Umbilical cord (tissue), 1 donor: ENCODE measurements at regions not wholly inside any gene's neighbourhood (a gene's known extent, or its start where the extent isn't known, plus 50 kb on each side); places are given as distances from the start of the nearest gene placed in this dataset.

Experiments used
- DNase-seq: peaks from one replicate; pipeline ENCODE4 v3.0.0-alpha.2; 2015; ENCODE audit warnings: low spot score

- no peak for DNase-seq
These were observed 55.7 kb upstream of the OR5AN1 start for GRCh38 chr11:59302991-59303390.

- DNase-seq: no peak
These were observed 63.3 kb upstream of the OR5AN1 start for GRCh38 chr11:59295435-59295834.

- no peak for DNase-seq
These were observed 66.1 kb upstream of the OR5AN1 start for GRCh38 chr11:59292611-59293010.

GRCh38 chr11:59291228-59291627 is 67.5 kb upstream of the OR5AN1 start:
- DNase-seq: no peak

GRCh38 chr11:59289356-59290181 is 69.1 kb upstream of the OR5AN1 start:
- no peak for DNase-seq

GRCh38 chr11:59285716-59286260 is 72.9 kb upstream of the OR5AN1 start:
- no peak for DNase-seq

GRCh38 chr11:59284773-59285129 is 72.0 kb upstream of the MPEG1 start:
- DNase-seq: no peak

- DNase-seq: peak; percentile 49
These were observed 71.4 kb upstream of the MPEG1 start for GRCh38 chr11:59283825-59284772.

GRCh38 chr11:59283311-59283710 is 70.6 kb upstream of the MPEG1 start:
- no peak for DNase-seq

GRCh38 chr11:59281177-59281576 is 68.5 kb upstream of the MPEG1 start:
- DNase-seq: no peak

GRCh38 chr11:59273373-59273841 is 60.7 kb upstream of the MPEG1 start:
- no peak for DNase-seq

GRCh38 chr11:59272771-59273372 is 60.1 kb upstream of the MPEG1 start:
- DNase-seq: no peak

GRCh38 chr11:59271811-59272327 is 59.1 kb upstream of the MPEG1 start:
- DNase-seq: no peak

- DNase-seq: no peak
These were observed 58.6 kb upstream of the MPEG1 start for GRCh38 chr11:59271247-59271755.

- DNase-seq: no peak
These were observed 55.2 kb upstream of the MPEG1 start for GRCh38 chr11:59267736-59268475.

GRCh38 chr11:59267196-59267595 is 54.5 kb upstream of the MPEG1 start:
- DNase-seq: no peak

- DNase-seq: no peak
These were observed 53.8 kb upstream of the MPEG1 start for GRCh38 chr11:59266491-59266890.

GRCh38 chr11:59265735-59266134 is 53.0 kb upstream of the MPEG1 start:
- DNase-seq: no peak

GRCh38 chr11:59264736-59265135 is 52.0 kb upstream of the MPEG1 start:
- DNase-seq: no peak

GRCh38 chr11:59263225-59263894 is 50.6 kb upstream of the MPEG1 start:
- DNase-seq: no peak
